HG02678 (cell line): ENCODE measurements at regions not wholly inside any gene's neighbourhood (a gene's known extent, or its start where the extent isn't known, plus 50 kb on each side); places are given as distances from the start of the nearest gene placed in this dataset.
"Not testable (repeated sequence)": the region's sequence is repeated elsewhere in the genome, so short reads cannot be mapped to it uniquely, and the experiment has no call there.

Experiments used
- ATAC-seq: cut with Tn5 transposase; IDR thresholded peaks from one replicate; pipeline ENCODE4 v1.9.1; 2021; ENCODE audit warnings: mild to moderate bottlenecking, moderate library complexity; ENCODE audit not compliant: unreplicated experiment

DNA sequence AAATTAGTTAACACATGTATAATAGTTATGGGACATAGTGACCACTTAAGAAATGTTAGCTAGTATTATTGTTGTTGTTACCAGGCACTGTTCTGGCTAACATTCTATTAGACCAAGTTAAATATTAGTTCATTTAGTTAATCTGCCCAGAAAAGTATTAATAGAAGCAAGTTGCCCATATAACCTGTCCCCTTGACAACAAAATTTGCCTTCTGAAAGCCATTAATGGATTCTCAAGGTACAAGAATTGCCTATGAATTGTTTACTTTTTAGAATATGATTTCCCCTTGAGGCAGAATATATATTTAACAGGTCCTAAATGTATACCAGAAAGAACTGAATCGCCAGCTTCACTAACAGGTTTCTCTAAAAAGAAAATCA, 167.3 kb upstream of the TMCC3 start:
- ATAC-seq = no peak

- ATAC-seq = not testable (repeated sequence)
Observed at GRCh38 chr12:94817201-94817600, 166.8 kb upstream of the TMCC3 start.

DNA sequence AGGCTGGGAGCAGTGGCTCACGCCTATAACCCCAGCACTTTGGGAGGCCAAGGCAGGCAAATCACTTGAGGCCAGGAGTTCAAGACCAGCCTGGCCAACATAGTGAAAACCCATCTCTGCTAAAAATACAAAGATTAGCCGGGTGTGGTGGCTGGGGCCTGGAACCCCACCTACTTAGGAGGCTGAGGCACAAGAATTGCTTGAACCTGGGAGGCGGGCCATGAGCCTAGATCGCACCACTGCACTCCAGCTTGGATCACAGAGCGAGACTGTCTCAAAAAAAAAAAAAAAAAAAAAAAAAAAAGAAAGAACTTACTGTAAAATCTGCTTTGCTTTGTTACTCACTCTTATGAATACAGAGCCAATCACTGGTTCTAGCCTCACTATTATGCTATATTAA, 166.4 kb upstream of the TMCC3 start:
- not testable (repeated sequence) for ATAC-seq

- no peak for ATAC-seq
Observed at GRCh38 chr12:94815958-94816357, 165.6 kb upstream of the TMCC3 start.

DNA sequence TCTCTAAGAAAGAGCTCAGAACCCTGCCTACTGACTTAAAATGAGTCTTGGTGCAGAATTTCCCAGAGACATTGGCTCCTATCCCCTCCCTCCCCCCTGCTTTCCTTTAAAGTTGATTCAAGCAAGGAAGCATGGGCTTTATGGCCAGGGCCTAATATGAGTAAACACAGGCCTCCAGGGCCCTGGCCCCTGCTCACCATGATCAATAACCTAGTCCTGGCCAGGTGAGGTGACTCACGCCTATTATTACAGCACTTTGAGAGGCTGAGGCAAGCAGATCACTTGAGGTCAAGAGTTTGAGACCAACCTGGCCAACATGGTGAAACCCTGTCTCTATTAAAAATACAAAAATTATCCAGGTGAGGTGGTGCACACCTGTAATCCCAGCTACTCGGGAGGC, 165.1 kb upstream of the TMCC3 start:
- ATAC-seq = no peak

DNA sequence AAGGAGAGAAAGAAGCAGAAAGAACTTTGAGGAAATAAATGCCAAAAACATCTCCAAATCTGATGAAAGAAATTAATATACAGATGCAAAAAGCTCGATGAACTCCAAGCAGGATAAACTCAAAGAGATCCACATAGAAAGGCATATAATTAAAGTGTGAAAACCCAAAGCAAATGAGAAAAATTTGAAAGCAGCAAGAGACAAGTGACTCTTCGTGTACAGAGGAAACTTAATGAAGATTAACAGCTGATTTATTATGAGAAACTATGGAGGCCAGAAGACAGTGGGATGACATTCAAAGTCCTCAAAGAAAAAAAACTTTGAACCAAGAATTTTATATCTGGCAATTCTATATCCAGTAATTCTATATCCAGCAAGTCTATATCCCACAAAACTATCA, 163.0 kb upstream of the TMCC3 start:
- no peak for ATAC-seq

GRCh38 chr12:94812345-94812744, 162.0 kb upstream of the TMCC3 start:
- peak; percentile 59 for ATAC-seq

DNA sequence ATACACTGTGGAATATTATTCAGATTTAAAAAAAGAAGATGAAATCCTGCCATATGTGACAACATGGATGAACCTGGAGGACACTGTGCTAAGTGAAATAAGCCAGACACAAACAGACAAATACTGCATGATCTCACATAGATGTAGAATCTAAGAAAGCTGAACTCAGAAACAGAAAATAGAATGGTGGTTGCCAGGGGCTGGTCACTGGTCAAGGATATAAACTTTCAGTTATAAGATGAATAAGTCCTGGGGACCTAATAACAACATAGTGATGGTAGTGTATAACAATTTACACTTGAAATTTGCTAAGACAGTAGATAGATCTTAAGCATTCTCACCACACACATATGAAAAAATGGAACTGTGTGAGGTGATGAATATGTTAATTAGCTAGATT, 161.3 kb upstream of the TMCC3 start:
- ATAC-seq = no peak

- no peak for ATAC-seq
Observed at GRCh38 chr12:94807951-94808350, 157.6 kb upstream of the TMCC3 start.

DNA sequence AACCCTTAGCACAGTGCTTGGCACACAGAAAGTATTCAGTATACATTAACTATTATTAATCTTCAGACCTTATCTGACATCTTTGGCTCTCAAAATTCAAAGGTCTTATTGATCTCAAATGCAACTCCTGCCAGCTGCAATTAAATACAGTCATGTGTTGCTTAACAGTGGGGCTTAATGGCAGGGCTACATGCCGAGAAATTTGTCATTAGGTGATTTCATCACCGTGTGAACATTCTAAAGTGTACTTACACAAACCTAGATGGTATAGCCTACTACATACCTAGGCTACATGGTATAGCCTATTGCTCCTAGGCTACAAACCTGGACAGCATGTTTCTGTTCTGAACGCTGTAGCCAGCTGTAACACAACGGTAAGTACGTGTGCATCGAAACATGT, 156.3 kb upstream of the TMCC3 start:
- ATAC-seq = no peak

GRCh38 chr12:94805749-94806529, 155.6 kb upstream of the TMCC3 start:
- ATAC-seq = no peak

- no peak for ATAC-seq
Observed at GRCh38 chr12:94803939-94804338, 153.6 kb upstream of the TMCC3 start.

GRCh38 chr12:94802796-94803195, 152.4 kb upstream of the TMCC3 start:
- ATAC-seq = no peak

DNA sequence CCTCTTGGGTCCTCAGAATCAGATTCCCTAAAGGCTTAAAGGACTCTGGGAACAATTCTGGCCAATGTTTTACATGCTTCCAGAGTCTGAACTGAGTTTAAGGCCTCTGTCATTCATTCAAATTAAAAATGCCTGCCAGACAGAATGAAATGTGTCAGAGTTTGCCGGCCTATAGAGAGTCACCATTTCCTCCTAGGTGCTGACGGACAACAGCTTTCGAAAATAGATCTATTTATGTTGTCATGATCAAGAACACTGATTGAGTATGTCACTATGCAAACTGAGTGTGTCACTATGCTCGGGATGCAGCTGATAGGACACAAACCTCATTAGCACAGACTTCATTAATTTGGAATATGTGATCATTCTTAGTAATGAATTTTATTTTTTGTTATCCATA, 151.4 kb upstream of the TMCC3 start:
- ATAC-seq = no peak

DNA sequence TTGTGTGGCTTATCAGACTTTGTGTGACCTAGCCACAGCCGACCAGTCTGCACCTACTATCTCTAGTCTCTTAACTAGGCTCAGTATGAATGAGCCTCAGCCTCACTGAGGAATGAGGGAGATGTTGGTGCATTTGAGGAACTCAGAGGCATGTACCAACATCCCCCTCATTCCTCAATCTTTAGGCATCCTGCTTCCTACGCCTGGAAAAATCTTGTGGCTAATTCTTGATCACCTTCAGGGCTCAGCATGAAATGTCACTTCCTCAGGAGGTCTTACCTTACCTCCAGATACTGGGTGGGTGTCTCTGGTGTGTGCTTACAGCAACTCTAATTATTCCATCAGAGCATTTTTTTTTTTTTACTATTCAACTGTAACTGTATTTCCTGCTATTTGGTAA, 148.8 kb upstream of the TMCC3 start:
- ATAC-seq = no peak

- no peak for ATAC-seq
Observed at GRCh38 chr12:94798113-94798512, 147.8 kb upstream of the TMCC3 start.

DNA sequence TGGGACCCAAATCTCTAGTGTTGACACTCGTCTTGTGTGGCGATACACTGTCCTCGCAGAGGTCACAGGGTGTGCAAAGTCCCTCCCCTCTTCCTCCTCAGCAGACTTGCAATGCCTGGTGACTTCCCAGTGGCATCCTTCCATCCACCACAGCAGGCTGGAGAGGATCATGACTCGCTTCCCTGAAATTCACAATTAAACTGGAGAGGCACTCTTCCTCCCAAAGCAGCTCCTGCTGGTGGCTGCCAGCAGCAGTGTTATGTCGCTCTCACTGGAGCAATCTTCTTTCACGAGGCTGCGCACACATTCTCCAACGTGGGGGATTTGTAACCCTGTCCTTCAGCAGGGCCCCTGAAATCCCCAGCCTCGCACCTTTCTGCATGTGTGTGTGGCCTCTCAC, 145.2 kb upstream of the TMCC3 start:
- no peak for ATAC-seq

- ATAC-seq = no peak
Observed at GRCh38 chr12:94795044-94795443, 144.7 kb upstream of the TMCC3 start.

- ATAC-seq = no peak
Observed at GRCh38 chr12:94793191-94793595, 142.8 kb upstream of the TMCC3 start.

DNA sequence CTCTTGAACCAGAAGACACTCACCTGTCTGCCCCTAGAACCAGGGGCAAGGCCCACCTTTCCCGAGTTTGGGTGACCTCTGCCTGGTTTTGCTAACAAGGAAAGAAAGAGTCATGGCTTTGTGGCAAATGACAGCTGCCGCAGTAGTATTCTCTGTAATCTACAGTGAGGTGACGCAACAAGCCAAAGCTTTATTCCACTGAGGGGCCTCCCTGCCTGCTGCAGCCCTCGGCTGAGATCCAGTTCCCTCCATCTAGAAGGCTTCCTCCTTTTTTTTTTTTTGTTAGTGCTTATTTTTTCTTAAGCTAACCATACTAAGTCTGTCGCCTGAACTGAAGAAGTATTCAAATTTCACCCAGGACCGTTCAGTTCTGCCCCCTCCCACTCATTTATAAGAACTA, 142.3 kb upstream of the TMCC3 start:
- no peak for ATAC-seq

GRCh38 chr12:94791933-94792332, 141.6 kb upstream of the TMCC3 start:
- ATAC-seq = no peak

DNA sequence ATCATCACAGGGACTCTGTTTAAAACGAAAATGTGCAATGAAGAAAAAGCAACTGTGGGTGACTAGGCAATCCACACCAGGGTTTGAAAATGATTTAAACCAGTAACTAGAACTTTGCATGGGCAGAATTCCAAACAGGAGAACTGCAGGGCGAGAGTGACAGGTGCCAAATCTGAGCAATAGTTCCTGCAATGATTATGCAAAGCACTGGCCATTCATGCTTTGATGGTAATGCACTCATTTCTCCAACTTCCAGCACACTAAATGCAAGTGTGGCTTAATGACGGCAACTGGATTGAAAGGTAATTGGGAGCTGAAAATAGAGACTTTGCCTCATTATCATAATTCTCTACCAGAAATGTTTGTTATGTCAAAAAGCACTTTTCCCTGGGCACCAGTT, 140.5 kb upstream of the TMCC3 start:
- ATAC-seq = no peak

DNA sequence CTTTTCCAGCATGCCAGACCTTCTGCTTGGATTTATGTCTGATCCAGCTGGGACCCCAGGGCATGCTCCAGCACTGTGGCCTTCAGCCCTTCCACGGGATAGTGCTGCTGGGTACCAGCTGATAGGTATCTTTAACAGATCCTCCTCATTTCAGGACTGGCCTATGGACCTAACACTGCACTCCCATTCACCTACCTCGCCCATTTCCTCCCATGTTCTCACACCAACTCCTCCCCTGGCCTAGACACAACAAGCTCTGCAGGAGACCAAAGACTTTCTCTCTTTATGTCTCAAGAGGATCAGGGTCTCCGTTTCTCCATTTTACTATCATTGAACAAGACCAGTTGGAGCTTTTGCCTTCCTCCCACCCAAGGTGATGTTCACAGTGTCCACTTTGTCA, 140.0 kb upstream of the TMCC3 start:
- no peak for ATAC-seq
